Endodermal cell (in vitro differentiated cells): ENCODE measurements at regions not wholly inside any gene's neighbourhood (a gene's known extent, or its start where the extent isn't known, plus 50 kb on each side); places are given as distances from the start of the nearest gene placed in this dataset.

ENCODE experiments used
- DNase-seq: peaks from one replicate; pipeline ENCODE4 v3.0.0-alpha.2; 2017
- H3K27ac ChIP-seq: 2 replicates; pipeline ENCODE4 v1.5.1; 2013; ENCODE audit warnings: mild to moderate bottlenecking, low read depth, low read length, moderate library complexity
- H3K27me3 ChIP-seq: 2 replicates; pipeline ENCODE4 v1.6.1; 2013; ENCODE audit warnings: mild to moderate bottlenecking, low read length, moderate library complexity; ENCODE audit not compliant: insufficient read depth, control insufficient read depth, poor library complexity, severe bottlenecking
- H3K36me3 ChIP-seq: 2 replicates; pipeline ENCODE4 v1.7.0; 2013; ENCODE audit warnings: mild to moderate bottlenecking, low read length, moderate library complexity; ENCODE audit not compliant: control insufficient read depth, insufficient read depth
- H3K4me1 ChIP-seq: one replicate; pipeline ENCODE4 v1.7.0; 2013; ENCODE audit warnings: low read length; ENCODE audit not compliant: control insufficient read depth, insufficient read depth
- H3K4me3 ChIP-seq: 2 replicates; pipeline ENCODE4 v1.5.1; 2013; ENCODE audit warnings: mild to moderate bottlenecking, low read length, moderate library complexity
- H3K9ac ChIP-seq: 2 replicates; pipeline ENCODE4 v1.6.1; 2013; ENCODE audit warnings: mild to moderate bottlenecking, low read length, moderate library complexity; ENCODE audit not compliant: poor library complexity, severe bottlenecking; ENCODE audit errors: extremely low read depth
- H3K9me3 ChIP-seq: 2 replicates; pipeline ENCODE4 v1.6.1; 2013; ENCODE audit warnings: mild to moderate bottlenecking, low read length, moderate library complexity; ENCODE audit not compliant: control insufficient read depth
- H3K27ac Mint-ChIP-seq: 2 replicates; pipeline ENCODE4 v1.8.0; 2020; ENCODE audit warnings: mixed read lengths
- H3K27me3 Mint-ChIP-seq: 2 replicates; pipeline ENCODE4 v1.8.0; 2021; ENCODE audit warnings: mild to moderate bottlenecking, mixed read lengths; ENCODE audit not compliant: insufficient read depth
- H3K36me3 Mint-ChIP-seq: 2 replicates; pipeline ENCODE4 v1.8.0; 2020; ENCODE audit warnings: low read depth, mixed read lengths
- H3K4me1 Mint-ChIP-seq: 2 replicates; pipeline ENCODE4 v1.8.0; 2020; ENCODE audit warnings: mixed read lengths
- H3K4me3 Mint-ChIP-seq: 2 replicates; pipeline ENCODE4 v1.8.0; 2020; ENCODE audit warnings: mild to moderate bottlenecking, moderate library complexity, mixed read lengths
- H3K9me3 Mint-ChIP-seq: 2 replicates; pipeline ENCODE4 v1.8.0; 2020; ENCODE audit warnings: mild to moderate bottlenecking, mixed read lengths
- CTCF ChIP-seq: fragments of 200-600 bp; sonication (generic); conservative IDR thresholded peaks from 2 replicates; pipeline ENCODE4 v1.5.0; 2021; ENCODE audit warnings: antibody characterized with exemption, mild to moderate bottlenecking
- WGBS, 2 experiments: methylation state at CpG; one replicate each; pipeline versions ENCODE4 v1.1.5 to v1.1.7; 2013; ENCODE audit warnings: missing lambda C conversion rate in 2 of 2, mixed read lengths in 1 of 2; ENCODE audit not compliant: insufficient coverage in 1 of 2, insufficient read length in 1 of 2; 5-methylcytosine and 5-hydroxymethylcytosine counted together

- no peak overlapping the region for H3K4me3 Mint-ChIP-seq
- Histone ChIP-seq H3K36me3 (no peaks in the 10 kb centered on the region), H3K9ac (no peak overlapping the region), H3K27ac (no peak overlapping the region), H3K9me3 (no peaks in the 10 kb centered on the region), H3K4me3 (no peak overlapping the region), H3K4me1 (peaks cover 7% of the 10 kb centered on the region), H3K27me3 (peaks cover 33% of the 10 kb centered on the region)
- no peaks in the 10 kb centered on the region for H3K36me3 Mint-ChIP-seq
- peaks cover 28% of the 10 kb centered on the region for H3K4me1 Mint-ChIP-seq
- no peak for TF ChIP-seq CTCF
- H3K9me3 Mint-ChIP-seq, result no peaks in the 10 kb centered on the region
- 44 to 72% methylated on average over 2 to 4 of the region's 4 CpGs for WGBS, 2 experiments
- no peak overlapping the region for H3K27ac Mint-ChIP-seq
- DNase-seq, result peak; percentile 49
- peaks cover 67% of the 10 kb centered on the region for H3K27me3 Mint-ChIP-seq
Observed at GRCh38 chr9:86405926-86406325, 51.7 kb upstream of the TUT7 start.

GRCh38 chr9:86405086-86405491 is 50.9 kb upstream of the TUT7 start:
- 60 to 82% methylated on average over 1 to 2 of the region's 2 CpGs for WGBS, 2 experiments
- Histone ChIP-seq H3K27ac (no peak overlapping the region), H3K4me1 (peaks cover 7% of the 10 kb centered on the region), H3K9me3 (no peaks in the 10 kb centered on the region), H3K4me3 (peak overlapping the region; percentile 3), H3K27me3 (peaks cover 25% of the 10 kb centered on the region), H3K36me3 (no peaks in the 10 kb centered on the region), H3K9ac (no peak overlapping the region)
- DNase-seq, result no peak
- Mint-ChIP-seq H3K9me3 (no peaks in the 10 kb centered on the region), H3K27me3 (peaks cover 59% of the 10 kb centered on the region), H3K36me3 (no peaks in the 10 kb centered on the region), H3K4me3 (no peak overlapping the region), H3K27ac (no peak overlapping the region), H3K4me1 (peaks cover 28% of the 10 kb centered on the region)
- TF ChIP-seq CTCF, result no peak
